ENCODE measurements at regions not wholly inside any gene's neighbourhood (a gene's known extent, or its start where the extent isn't known, plus 50 kb on each side); places are given as distances from the start of the nearest gene placed in this dataset.

DNA sequence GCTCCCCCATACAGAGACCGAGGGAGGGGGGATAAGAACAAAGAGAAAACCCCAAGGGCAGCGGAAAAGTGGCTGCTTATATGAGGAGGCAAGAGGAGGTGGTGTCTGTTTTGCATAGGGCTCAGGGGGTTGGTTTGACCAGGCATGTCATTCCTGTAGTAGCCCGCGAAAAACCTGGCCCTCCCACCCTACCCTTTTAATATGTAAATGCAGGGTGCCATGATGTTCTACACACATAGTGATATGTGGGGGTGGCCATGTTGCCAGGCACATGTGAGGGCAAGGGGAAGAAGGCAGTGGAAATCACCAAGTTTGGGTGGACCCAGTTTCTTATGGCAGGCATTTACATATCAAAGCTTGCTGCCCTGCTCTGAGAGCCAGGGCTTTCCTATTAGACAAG lies 203.5 kb upstream of the UBL3 start:
- in situ Hi-C loops (cut with MboI; ENCODE audit: low pct_unique_long_range_greater_than_20kb, low sequenced_read_pairs, unreplicated experiment), result no loop called here
- TF ChIP-seq, protein P1, sequence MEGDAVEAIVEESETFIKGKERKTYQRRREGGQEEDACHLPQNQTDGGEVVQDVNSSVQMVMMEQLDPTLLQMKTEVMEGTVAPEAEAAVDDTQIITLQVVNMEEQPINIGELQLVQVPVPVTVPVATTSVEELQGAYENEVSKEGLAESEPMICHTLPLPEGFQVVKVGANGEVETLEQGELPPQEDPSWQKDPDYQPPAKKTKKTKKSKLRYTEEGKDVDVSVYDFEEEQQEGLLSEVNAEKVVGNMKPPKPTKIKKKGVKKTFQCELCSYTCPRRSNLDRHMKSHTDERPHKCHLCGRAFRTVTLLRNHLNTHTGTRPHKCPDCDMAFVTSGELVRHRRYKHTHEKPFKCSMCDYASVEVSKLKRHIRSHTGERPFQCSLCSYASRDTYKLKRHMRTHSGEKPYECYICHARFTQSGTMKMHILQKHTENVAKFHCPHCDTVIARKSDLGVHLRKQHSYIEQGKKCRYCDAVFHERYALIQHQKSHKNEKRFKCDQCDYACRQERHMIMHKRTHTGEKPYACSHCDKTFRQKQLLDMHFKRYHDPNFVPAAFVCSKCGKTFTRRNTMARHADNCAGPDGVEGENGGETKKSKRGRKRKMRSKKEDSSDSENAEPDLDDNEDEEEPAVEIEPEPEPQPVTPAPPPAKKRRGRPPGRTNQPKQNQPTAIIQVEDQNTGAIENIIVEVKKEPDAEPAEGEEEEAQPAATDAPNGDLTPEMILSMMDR (IDR thresholded peaks at IDR 0.05; ENCODE audit: extremely low read depth, insufficient read depth, missing control alignments), result no peak
- DNase-seq (ENCODE audit: low spot score), result no peak

DNA sequence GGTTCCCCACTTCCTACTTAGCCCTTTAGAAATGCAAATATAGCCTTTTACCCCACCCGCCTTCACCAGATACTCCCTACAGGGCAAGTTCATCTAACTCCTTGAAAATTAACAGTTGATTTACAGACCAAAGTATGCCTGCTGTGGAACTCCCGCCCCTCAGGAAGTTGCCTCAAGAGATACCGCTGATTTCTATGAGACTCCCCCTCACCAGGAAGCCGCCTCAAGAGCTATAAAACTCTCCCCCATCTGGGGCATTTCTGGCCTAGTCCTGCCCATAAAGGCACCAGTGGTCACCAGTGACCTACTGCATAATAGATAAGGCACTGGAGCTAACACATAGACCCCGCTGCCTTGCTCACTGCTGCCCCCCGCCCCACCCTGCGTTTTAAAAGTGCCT lies 201.7 kb upstream of the UBL3 start:
- in situ Hi-C loops (cut with MboI; ENCODE audit: low pct_unique_long_range_greater_than_20kb, low sequenced_read_pairs, unreplicated experiment), result no loop called here
- no peak for DNase-seq (ENCODE audit: low spot score)

DNA sequence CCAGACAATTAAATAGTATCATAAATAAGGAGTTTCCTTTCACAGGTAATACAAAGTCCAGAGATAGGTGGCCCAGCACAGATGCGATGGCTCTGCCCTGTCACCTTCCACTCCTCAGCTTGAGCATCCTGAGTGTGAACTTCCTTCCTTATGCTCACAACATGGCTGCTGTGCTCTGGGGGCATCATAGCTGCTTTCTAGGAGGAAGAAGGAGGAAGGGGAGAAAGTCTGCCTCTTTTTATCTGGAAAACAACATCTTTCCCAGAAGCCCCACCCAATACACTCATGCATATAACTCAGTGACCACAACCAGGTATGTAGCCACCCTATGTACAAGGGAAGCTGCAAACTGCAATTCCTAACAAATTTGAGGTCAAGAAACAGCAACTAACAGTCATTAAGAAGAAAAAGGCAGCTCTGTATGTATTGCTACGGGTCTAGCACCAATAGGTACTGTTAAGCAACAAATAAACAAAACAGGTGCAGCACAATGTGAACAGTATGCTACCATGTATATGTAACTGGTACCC lies 201.2 kb upstream of the UBL3 start:
- TF ChIP-seq, protein P1 (IDR thresholded peaks at IDR 0.05; ENCODE audit: extremely low read depth, insufficient read depth, missing control alignments), result no peak
- in situ Hi-C loops (cut with MboI; ENCODE audit: low pct_unique_long_range_greater_than_20kb, low sequenced_read_pairs, unreplicated experiment), result no loop called here
- DNase-seq (ENCODE audit: low spot score), result no peak

More for the DNA sequence above, 201.7 kb upstream of the UBL3 start:
- TF ChIP-seq, protein P1 (IDR thresholded peaks at IDR 0.05; ENCODE audit: extremely low read depth, insufficient read depth, missing control alignments), result no peak

DNA sequence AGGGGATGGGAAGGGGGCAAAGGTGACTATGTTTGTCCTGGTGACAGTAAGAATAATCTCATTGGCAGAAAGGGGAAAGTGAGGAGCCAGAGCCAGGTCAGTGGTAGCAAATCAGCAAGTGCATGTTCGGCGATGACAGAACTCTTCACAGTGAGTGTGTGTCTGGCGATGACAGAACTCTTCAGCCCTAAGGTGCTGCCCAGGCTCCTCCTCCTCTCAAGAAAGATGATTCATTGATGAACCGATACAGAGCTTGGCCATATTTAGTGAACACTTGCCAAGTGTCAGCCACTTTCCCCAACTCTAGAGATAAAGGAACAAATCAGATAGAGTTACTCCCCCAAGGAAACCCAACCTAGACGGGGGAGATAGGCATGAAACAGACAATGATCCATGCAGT lies 199.3 kb upstream of the UBL3 start:
- DNase-seq (ENCODE audit: low spot score), result no peak
- in situ Hi-C loops (cut with MboI; ENCODE audit: low pct_unique_long_range_greater_than_20kb, low sequenced_read_pairs, unreplicated experiment), result no loop called here
- TF ChIP-seq, protein P1 (IDR thresholded peaks at IDR 0.05; ENCODE audit: extremely low read depth, insufficient read depth, missing control alignments), result no peak

DNA sequence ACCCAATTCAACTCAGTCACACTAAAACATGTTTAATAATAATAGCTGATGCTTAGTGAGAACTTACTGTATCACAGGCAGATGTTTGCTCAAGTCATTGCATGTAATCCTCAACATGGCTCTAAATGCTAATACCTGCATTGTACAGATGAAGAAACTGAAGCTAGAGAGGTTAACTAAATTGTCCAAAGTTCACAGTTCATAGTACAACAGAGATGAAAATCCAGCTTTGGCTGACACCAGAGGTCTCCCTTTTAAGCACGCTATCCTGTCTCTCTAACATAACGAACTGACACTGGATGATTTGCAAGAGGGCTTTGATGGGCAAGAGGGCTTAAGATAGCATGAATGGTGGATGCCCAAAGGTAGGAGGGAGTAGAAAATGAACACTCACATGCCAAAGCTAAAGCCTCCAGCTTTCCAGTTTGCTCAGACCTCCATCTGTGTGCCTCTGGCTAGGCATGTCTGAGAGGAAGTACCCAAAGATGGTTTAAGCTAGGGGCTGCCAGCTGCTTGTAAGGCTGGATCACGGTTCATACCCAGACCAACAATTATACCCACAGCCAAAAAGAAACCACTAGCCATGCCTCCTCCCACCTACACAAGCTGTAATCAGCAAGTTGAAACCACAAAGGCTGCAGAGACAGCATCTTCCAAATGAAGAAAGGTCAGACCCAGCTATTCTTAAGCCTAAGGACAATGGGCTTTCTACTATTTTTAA lies 196.9 kb upstream of the UBL3 start:
- TF ChIP-seq, protein P1 (IDR thresholded peaks at IDR 0.05; ENCODE audit: extremely low read depth, insufficient read depth, missing control alignments), result no peak
- no peak for DNase-seq (ENCODE audit: low spot score)

DNA sequence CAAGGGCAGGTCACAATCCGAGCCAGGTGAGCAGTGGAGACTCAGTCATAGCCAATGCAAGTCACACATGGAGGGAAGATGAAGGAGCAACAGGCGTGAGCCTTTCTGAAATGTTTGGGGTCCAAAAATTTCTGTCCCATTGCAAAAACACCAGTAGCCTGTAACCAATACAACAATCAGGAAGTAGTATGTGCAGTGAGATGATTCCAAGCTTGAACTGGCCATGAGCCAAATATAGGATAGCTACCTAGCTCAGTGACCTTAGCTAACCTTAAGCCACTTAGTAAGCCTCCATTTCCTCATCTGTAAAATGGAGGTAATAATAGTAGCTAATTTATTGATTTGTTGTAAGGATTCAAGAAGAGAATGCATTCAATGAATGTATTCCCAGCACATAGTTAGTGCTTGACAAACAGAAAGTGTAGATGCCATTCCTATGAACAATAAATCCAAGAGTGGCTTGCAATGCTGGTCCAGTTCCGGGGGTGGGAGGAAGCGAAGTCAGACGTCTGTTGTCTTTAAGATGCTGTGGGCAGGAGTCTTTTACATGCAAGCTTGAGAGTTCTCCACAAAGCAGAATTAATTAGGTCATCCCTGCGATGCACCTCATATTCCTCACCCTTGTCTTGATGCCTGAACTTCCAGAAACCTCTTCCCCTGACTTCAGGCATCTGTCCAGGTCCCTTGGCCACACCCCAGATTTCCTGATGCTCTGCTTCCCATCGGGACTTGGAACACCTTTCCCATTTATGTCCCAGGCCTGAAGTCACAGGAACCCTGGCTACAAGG lies 195.7 kb upstream of the UBL3 start:
- no peak for DNase-seq (ENCODE audit: low spot score)
- TF ChIP-seq, protein P1 (IDR thresholded peaks at IDR 0.05; ENCODE audit: extremely low read depth, insufficient read depth, missing control alignments), result no peak
- in situ Hi-C loops (cut with MboI; ENCODE audit: low pct_unique_long_range_greater_than_20kb, low sequenced_read_pairs, unreplicated experiment), result no loop called here

More for the DNA sequence above, 196.9 kb upstream of the UBL3 start:
- in situ Hi-C loops (cut with MboI; ENCODE audit: low pct_unique_long_range_greater_than_20kb, low sequenced_read_pairs, unreplicated experiment), result no loop called here

Data from GM13977 (cell line).